Trophoblast cell (in vitro differentiated cells and primary cell): ENCODE measurements at regions not wholly inside any gene's neighbourhood (a gene's known extent, or its start where the extent isn't known, plus 50 kb on each side); places are given as distances from the start of the nearest gene placed in this dataset.

Source experiments
- DNase-seq, 2 donors: peaks; one replicate each; pipeline ENCODE4 v3.0.0-alpha.2; 2016
- H2AFZ ChIP-seq: 2 replicates; pipeline ENCODE4 v1.6.1; 2013; ENCODE audit warnings: low read length, moderate library complexity, mild to moderate bottlenecking; ENCODE audit not compliant: insufficient read depth, poor library complexity
- H2AK5ac ChIP-seq: 2 replicates; pipeline ENCODE4 v1.6.1; 2013; ENCODE audit warnings: mild to moderate bottlenecking, low read length
- H2BK120ac ChIP-seq: 2 replicates; pipeline ENCODE4 v1.6.1; 2013; ENCODE audit warnings: low read length, mild to moderate bottlenecking, moderate library complexity; ENCODE audit not compliant: insufficient read depth, poor library complexity
- H2BK12ac ChIP-seq: 2 replicates; pipeline ENCODE4 v1.6.1; 2013; ENCODE audit warnings: mild to moderate bottlenecking, low read length, moderate library complexity
- H2BK5ac ChIP-seq: 2 replicates; pipeline ENCODE4 v1.6.1; 2013; ENCODE audit warnings: low read length, low read depth, moderate library complexity, mild to moderate bottlenecking; ENCODE audit not compliant: poor library complexity
- H3K14ac ChIP-seq: 2 replicates; pipeline ENCODE4 v1.6.1; 2013; ENCODE audit warnings: mild to moderate bottlenecking, low read length
- H3K18ac ChIP-seq: 2 replicates; pipeline ENCODE4 v1.6.1; 2013; ENCODE audit warnings: mild to moderate bottlenecking, low read length
- H3K23ac ChIP-seq: 2 replicates; pipeline ENCODE4 v1.6.1; 2013; ENCODE audit warnings: low read length
- H3K27ac ChIP-seq: 2 replicates; pipeline ENCODE4 v1.5.1; 2013; ENCODE audit warnings: low read depth, mild to moderate bottlenecking, inconsistent platforms, low read length, moderate library complexity
- H3K27me3 ChIP-seq: 2 replicates; pipeline ENCODE4 v1.6.1; 2013; ENCODE audit warnings: inconsistent platforms, mild to moderate bottlenecking, low read length, moderate library complexity; ENCODE audit not compliant: insufficient read depth
- H3K36me3 ChIP-seq, 2 experiments: 1 replicate in 1 of 2; 2 replicates in 1 of 2; pipeline ENCODE4 v1.6.1; 2013; ENCODE audit warnings: low read length in 2 of 2, mild to moderate bottlenecking in 2 of 2, moderate library complexity in 1 of 2; ENCODE audit not compliant: insufficient read depth in 2 of 2, control insufficient read depth in 1 of 2
- H3K4ac ChIP-seq: 2 replicates; pipeline ENCODE4 v1.6.1; 2013; ENCODE audit warnings: low read depth, mild to moderate bottlenecking, low read length, moderate library complexity
- H3K4me1 ChIP-seq, 2 experiments: 1 replicate in 1 of 2; 2 replicates in 1 of 2; pipeline ENCODE4 v1.6.1; 2013; ENCODE audit warnings: low read length in 2 of 2, mild to moderate bottlenecking in 2 of 2, moderate library complexity in 1 of 2; ENCODE audit not compliant: insufficient read depth in 2 of 2, control insufficient read depth in 1 of 2
- H3K4me2 ChIP-seq: 2 replicates; pipeline ENCODE4 v1.6.1; 2013; ENCODE audit warnings: inconsistent platforms, mild to moderate bottlenecking, low read length, moderate library complexity
- H3K4me3 ChIP-seq: 2 replicates; pipeline ENCODE4 v1.5.1; 2013; ENCODE audit warnings: mild to moderate bottlenecking, low read depth, low read length, inconsistent platforms
- H3K79me1 ChIP-seq: one replicate; pipeline ENCODE4 v1.6.1; 2013; ENCODE audit warnings: low read length
- H3K79me2 ChIP-seq: 2 replicates; pipeline ENCODE4 v1.6.1; 2013; ENCODE audit warnings: low read length, mild to moderate bottlenecking; ENCODE audit not compliant: control insufficient read depth, insufficient read depth, poor library complexity
- H3K9ac ChIP-seq: 2 replicates; pipeline ENCODE4 v1.6.1; 2013; ENCODE audit warnings: mild to moderate bottlenecking, low read length
- H3K9me3 ChIP-seq: 2 replicates; pipeline ENCODE4 v1.6.1; 2013; ENCODE audit warnings: low read depth, mild to moderate bottlenecking, control low read depth, inconsistent platforms, low read length; ENCODE audit not compliant: insufficient read depth
- H4K12ac ChIP-seq: 2 replicates; pipeline ENCODE4 v1.6.1; 2013; ENCODE audit warnings: low read depth, mild to moderate bottlenecking, low read length, moderate library complexity
- H4K8ac ChIP-seq: 2 replicates; pipeline ENCODE4 v1.6.1; 2013; ENCODE audit warnings: low read depth, mild to moderate bottlenecking, low read length, moderate library complexity
- H4K91ac ChIP-seq: one replicate; pipeline ENCODE4 v1.6.1; 2013; ENCODE audit warnings: low read depth, mild to moderate bottlenecking, low read length, moderate library complexity
- WGBS: extraction: QIAGEN DNeasy Blood & Tissue Kit; methylation state at CpG from one replicate; pipeline ENCODE4 v1.1.7; 2013; ENCODE audit warnings: missing lambda C conversion rate; ENCODE audit not compliant: insufficient read length, insufficient coverage; ENCODE audit errors: extremely low coverage; 5-methylcytosine and 5-hydroxymethylcytosine counted together

DNA sequence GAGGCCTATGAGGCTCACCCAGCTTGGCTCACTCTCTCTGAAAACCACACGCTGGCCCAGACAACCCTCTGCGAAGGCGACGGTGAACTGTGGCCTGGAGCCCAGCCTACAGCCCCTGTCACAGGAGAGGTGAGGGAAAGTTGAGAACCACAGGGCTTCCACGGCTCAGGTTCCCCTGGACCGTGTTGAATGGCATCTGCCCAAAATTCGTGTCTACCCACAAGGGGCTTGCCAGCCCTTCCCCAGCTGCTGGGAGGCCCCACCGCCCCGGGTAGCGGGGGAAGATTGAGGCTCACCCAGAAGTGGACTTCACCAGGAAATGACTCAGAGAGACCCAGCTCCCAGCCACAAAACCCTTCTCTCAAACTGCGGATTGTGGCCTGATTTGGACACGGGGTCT is 197.1 kb downstream of the CTTN start:
- WGBS = no CpG with 5 or more reads among the region's 12 CpGs

GRCh38 chr11:70596091-70596490 is 197.8 kb downstream of the CTTN start:
- H2BK12ac ChIP-seq = no peak overlapping the region

More for the DNA sequence above, 197.1 kb downstream of the CTTN start:
- no peaks in the 10 kb centered on the region for H3K27me3 ChIP-seq
- H3K9me3 ChIP-seq = peaks cover 1% of the 10 kb centered on the region
- H2AFZ ChIP-seq = no peak overlapping the region
- H3K4ac ChIP-seq = no peak overlapping the region
- no peak overlapping the region for H2BK5ac ChIP-seq
- no peak overlapping the region for H3K14ac ChIP-seq
- no peak for DNase-seq
- H2BK12ac ChIP-seq = no peak overlapping the region
- H2BK120ac ChIP-seq = no peak overlapping the region
- H3K4me2 ChIP-seq = no peak overlapping the region
- H4K8ac ChIP-seq = no peak overlapping the region
- H3K9ac ChIP-seq = no peak overlapping the region
- H3K79me1 ChIP-seq = no peaks in the 10 kb centered on the region
- no peak overlapping the region for H3K27ac ChIP-seq
- H3K79me2 ChIP-seq = no peaks in the 10 kb centered on the region
- no peak overlapping the region for H2AK5ac ChIP-seq
- H3K4me1 ChIP-seq = no peaks in the 10 kb centered on the region
- H4K91ac ChIP-seq = no peak overlapping the region
- no peak overlapping the region for H3K23ac ChIP-seq
- H3K4me3 ChIP-seq = no peak overlapping the region
- H3K36me3 ChIP-seq = no peaks in the 10 kb centered on the region
- no peak overlapping the region for H4K12ac ChIP-seq
- no peak overlapping the region for H3K18ac ChIP-seq

GRCh38 chr11:70597006-70597555 is 198.8 kb downstream of the CTTN start:
- Histone ChIP-seq H3K4me1 (no peaks in the 10 kb centered on the region), H3K27ac (no peak overlapping the region), H3K27me3 (no peaks in the 10 kb centered on the region), H3K9ac (no peak overlapping the region), H2BK5ac (no peak overlapping the region), H4K8ac (no peak overlapping the region), H3K4me3 (no peak overlapping the region), H3K9me3 (peaks cover 1% of the 10 kb centered on the region), H3K79me2 (no peaks in the 10 kb centered on the region), H2AK5ac (no peak overlapping the region), H2BK12ac (no peak overlapping the region), H2BK120ac (no peak overlapping the region), H3K23ac (no peak overlapping the region), H3K14ac (no peak overlapping the region), H3K18ac (no peak overlapping the region), H4K12ac (no peak overlapping the region), H3K4ac (no peak overlapping the region), H4K91ac (no peak overlapping the region), H3K79me1 (no peaks in the 10 kb centered on the region), H2AFZ (no peak overlapping the region), H3K36me3 (no peaks in the 10 kb centered on the region), H3K4me2 (no peak overlapping the region)
- WGBS = no CpG with 5 or more reads among the region's 10 CpGs
- no peak for DNase-seq

More at GRCh38 chr11:70596091-70596490, 197.8 kb downstream of the CTTN start:
- Histone ChIP-seq H2BK120ac (no peak overlapping the region), H3K36me3 (no peaks in the 10 kb centered on the region), H3K14ac (no peak overlapping the region), H3K4me3 (no peak overlapping the region), H3K9me3 (peaks cover 1% of the 10 kb centered on the region), H3K4me1 (no peaks in the 10 kb centered on the region), H2AK5ac (no peak overlapping the region), H3K79me2 (no peaks in the 10 kb centered on the region), H2BK5ac (no peak overlapping the region), H4K12ac (no peak overlapping the region), H3K23ac (no peak overlapping the region), H3K4ac (no peak overlapping the region), H3K18ac (no peak overlapping the region), H3K9ac (no peak overlapping the region), H3K27me3 (no peaks in the 10 kb centered on the region), H3K79me1 (no peaks in the 10 kb centered on the region), H2AFZ (no peak overlapping the region), H4K91ac (no peak overlapping the region), H4K8ac (no peak overlapping the region), H3K27ac (no peak overlapping the region), H3K4me2 (no peak overlapping the region)
- no peak for DNase-seq
- WGBS = no CpG with 5 or more reads among the region's 9 CpGs

GRCh38 chr11:70597751-70598625 is 199.7 kb downstream of the CTTN start:
- Histone ChIP-seq H3K36me3 (no peaks in the 10 kb centered on the region), H3K27me3 (no peaks in the 10 kb centered on the region), H3K23ac (no peak overlapping the region), H3K9ac (no peak overlapping the region), H3K4me1 (no peaks in the 10 kb centered on the region), H3K79me1 (no peaks in the 10 kb centered on the region), H2BK120ac (no peak overlapping the region), H3K27ac (no peak overlapping the region), H3K4me3 (no peak overlapping the region), H3K18ac (no peak overlapping the region), H3K79me2 (no peaks in the 10 kb centered on the region), H2AK5ac (no peak overlapping the region), H2BK12ac (no peak overlapping the region), H2AFZ (no peak overlapping the region), H4K8ac (no peak overlapping the region), H3K14ac (no peak overlapping the region), H3K4ac (no peak overlapping the region), H4K12ac (no peak overlapping the region), H2BK5ac (no peak overlapping the region), H4K91ac (no peak overlapping the region), H3K9me3 (peaks cover 1% of the 10 kb centered on the region), H3K4me2 (no peak overlapping the region)
- WGBS = no CpG with 5 or more reads among the region's 20 CpGs
- no peak for DNase-seq
